NCI-H146 (cell line): ENCODE measurements at regions not wholly inside any gene's neighbourhood (a gene's known extent, or its start where the extent isn't known, plus 50 kb on each side); places are given as distances from the start of the nearest gene placed in this dataset.
"Not testable (repeated sequence)": the region's sequence is repeated elsewhere in the genome, so short reads cannot be mapped to it uniquely, and the experiment has no call there.

Experiments
- DNase-seq: peaks from one replicate; lab custom pipeline; 2025; lab: John Stamatoyannopoulos, UW

- DNase-seq = no peak
These were observed 205.7 kb downstream of the GJA1 start for GRCh38 chr6:121641158-121641557.

- no peak for DNase-seq
These were observed 209.8 kb downstream of the GJA1 start for GRCh38 chr6:121645100-121645745.

GRCh38 chr6:121647905-121648304 lies 212.5 kb downstream of the GJA1 start:
- no peak for DNase-seq

GRCh38 chr6:121649951-121650350 lies 214.5 kb downstream of the GJA1 start:
- DNase-seq = no peak

GRCh38 chr6:121651420-121651819 lies 216.0 kb downstream of the GJA1 start:
- no peak for DNase-seq

- DNase-seq = no peak
These were observed 216.8 kb downstream of the GJA1 start for GRCh38 chr6:121652223-121652622.

GRCh38 chr6:121652726-121653623 lies 217.5 kb downstream of the GJA1 start:
- DNase-seq = no peak

GRCh38 chr6:121653624-121654008 lies 218.2 kb downstream of the GJA1 start:
- no peak for DNase-seq

- DNase-seq = no peak
These were observed 222.5 kb downstream of the GJA1 start for GRCh38 chr6:121657972-121658371.

GRCh38 chr6:121660277-121660676 lies 224.8 kb downstream of the GJA1 start:
- DNase-seq = no peak

GRCh38 chr6:121663292-121663810 lies 227.9 kb downstream of the GJA1 start:
- no peak for DNase-seq

GRCh38 chr6:121664158-121664557 lies 228.7 kb downstream of the GJA1 start:
- DNase-seq = no peak

GRCh38 chr6:121666814-121667213 lies 231.4 kb downstream of the GJA1 start:
- no peak for DNase-seq

GRCh38 chr6:121668259-121668658 lies 232.8 kb downstream of the GJA1 start:
- DNase-seq = no peak

- no peak for DNase-seq
These were observed 235.1 kb downstream of the GJA1 start for GRCh38 chr6:121670511-121670910.

- DNase-seq = no peak
These were observed 242.1 kb downstream of the GJA1 start for GRCh38 chr6:121677571-121677970.

- no peak for DNase-seq
These were observed 242.8 kb downstream of the GJA1 start for GRCh38 chr6:121678245-121678644.

GRCh38 chr6:121680058-121680457 lies 244.6 kb downstream of the GJA1 start:
- no peak for DNase-seq

- DNase-seq = no peak
These were observed 247.2 kb downstream of the GJA1 start for GRCh38 chr6:121682666-121683065.

GRCh38 chr6:121685806-121686205 lies 250.4 kb downstream of the GJA1 start:
- DNase-seq = not testable (repeated sequence)

GRCh38 chr6:121686611-121687023 lies 251.2 kb downstream of the GJA1 start:
- no peak for DNase-seq

- no peak for DNase-seq
These were observed 253.5 kb downstream of the GJA1 start for GRCh38 chr6:121688974-121689373.

GRCh38 chr6:121691126-121691551 lies 255.7 kb downstream of the GJA1 start:
- DNase-seq = no peak
